HPDE6-E6E7 (cell line): ENCODE measurements at regions not wholly inside any gene's neighbourhood (a gene's known extent, or its start where the extent isn't known, plus 50 kb on each side); places are given as distances from the start of the nearest gene placed in this dataset.

ENCODE experiments used
- DNase-seq: peaks from one replicate; pipeline ENCODE4 v3.0.0; 2011; ENCODE audit warnings: missing footprints; ENCODE audit errors: extremely low spot score

GRCh38 chr5:40414922-40415321 is 264.8 kb upstream of the PTGER4 start:
- no peak for DNase-seq

DNA sequence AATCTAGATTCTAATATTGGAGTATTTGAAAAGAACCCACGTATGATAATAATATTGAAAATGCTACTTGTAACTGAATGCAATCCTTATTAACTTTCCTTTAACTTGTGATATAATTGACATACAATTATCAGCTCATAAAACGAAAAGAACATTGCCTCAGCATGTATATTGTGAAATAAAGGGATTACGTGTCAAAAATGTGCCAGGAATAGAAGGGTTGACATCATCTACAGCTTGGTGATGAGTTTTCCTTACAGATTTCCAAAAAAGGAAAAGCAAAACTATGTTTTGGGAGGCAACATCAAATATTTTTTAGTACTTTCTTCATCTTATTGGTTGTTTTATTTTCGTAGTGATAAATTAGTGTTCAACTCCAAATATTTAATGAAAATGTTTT is 266.0 kb upstream of the PTGER4 start:
- DNase-seq: peak; percentile 54

- DNase-seq: no peak
Measured at GRCh38 chr5:40412771-40413170, 266.9 kb upstream of the PTGER4 start.

DNA sequence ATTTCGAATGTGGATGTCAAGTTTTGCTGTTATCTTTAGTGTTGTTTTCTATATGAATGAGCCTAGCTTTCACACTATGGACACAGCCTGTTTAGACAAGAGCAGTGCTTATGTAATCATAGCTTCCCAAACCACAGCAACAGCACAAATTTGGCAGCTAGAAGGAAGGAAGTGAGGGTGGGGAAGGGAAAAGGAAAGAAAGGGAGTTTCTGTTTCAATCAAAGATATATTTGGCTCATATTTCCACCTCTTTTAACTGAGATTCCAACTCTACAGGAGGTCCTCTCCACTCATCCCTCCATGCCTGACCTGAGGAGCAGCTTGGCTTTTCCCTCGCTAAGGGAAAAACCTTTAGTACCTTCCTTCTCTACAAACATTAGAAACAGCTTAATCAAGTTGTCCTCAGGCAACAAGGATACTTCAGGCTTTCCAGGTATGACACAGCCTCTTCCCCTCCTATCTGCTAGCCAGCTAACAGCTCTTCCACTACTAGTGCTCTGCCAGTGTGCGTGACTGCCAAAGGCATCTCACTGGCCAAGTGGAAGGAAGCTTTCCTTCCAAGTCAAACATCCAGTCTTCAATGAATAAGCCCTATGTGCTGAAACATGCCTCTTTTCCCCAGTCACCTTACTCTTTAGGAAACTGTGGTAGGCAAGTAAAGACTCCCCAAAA is 268.6 kb upstream of the PTGER4 start:
- DNase-seq: peak; percentile 71

DNA sequence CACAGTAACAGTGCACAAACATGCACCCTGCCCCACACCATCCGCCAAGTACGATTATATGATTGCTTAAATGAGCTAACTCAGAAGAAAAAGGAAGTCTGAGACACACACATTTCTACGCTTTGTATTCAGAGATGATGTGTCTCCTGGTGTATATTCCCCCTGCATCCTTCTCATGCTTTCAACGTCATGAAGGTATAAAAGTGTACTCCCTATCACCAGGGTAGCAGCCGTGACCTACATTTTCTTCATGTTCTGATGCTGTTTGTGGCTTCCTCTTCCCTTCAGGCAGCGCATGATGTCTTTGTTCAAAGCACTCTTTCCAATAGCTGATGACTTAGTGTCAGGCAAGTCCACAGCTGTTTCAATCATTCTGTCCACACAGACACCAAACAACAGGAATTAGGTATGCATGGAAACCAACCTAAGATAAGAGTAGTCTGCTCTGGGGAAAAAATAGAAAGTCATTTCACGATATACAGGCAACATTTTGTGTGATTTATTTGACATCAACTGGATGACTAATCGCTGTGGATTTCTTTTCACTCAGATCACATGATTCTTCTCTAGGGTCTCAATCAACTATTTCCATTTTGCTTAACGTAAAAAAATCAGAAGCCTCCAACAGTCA is 269.4 kb upstream of the PTGER4 start:
- DNase-seq: peak; percentile 25

DNA sequence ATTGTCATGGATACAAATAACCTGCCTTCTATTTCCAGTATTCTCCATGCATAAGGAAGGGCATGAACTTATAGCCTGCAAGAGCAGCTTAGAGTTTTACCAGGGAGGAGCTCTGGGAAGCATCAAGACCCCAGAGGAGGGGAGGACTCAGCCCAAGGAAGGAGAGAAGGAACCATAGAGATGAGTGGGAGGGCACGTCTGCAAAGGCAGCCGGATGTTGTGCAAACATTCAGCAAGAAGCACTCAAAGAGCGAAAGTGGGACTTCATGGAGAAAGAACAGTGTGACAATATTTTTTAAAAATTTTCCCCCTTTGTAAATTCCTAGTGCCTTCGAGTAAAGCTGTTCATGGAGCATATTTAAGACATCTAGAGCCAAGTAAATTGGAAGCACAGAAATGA is 270.1 kb upstream of the PTGER4 start:
- DNase-seq: no peak

GRCh38 chr5:40406741-40407211 is 272.9 kb upstream of the PTGER4 start:
- DNase-seq: no peak

- DNase-seq: no peak
Measured at GRCh38 chr5:40405996-40406740, 273.5 kb upstream of the PTGER4 start.

DNA sequence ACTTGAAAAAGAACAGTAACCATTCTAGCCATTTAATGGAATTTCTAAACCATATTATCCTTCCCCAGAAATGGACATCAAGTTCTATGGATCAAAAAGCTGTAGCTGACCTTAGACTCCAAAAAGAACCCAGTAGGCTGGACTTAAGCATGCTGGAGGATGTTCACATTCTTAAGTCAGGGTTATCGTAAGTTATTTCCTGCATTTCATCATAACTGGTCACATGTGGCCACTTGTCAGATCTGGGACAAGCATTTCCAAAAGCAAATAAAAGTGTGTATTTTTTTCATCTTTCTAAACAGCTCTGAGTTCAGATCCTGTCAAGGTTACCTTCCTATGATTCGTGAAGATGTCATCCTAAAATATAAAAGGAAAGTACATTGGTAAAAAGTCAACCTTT is 274.5 kb upstream of the PTGER4 start:
- no peak for DNase-seq

DNA sequence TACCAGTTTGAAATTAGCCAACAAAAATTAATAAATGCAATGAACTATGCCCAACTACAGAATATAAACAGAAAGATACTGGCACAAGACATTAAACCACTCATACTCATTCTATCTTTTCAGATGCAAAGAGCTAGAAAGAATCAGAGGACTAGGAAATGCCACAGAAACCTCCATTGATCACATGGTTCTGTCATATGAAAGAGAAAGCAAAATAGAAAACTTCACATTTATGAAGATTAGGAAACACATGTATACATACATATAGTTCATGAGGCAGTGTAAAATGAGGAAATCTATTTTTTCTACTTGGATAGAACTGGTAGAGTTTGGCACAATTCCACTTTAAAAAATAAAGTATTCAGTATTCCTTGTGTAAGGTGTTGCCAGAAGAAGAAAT is 275.1 kb upstream of the PTGER4 start:
- no peak for DNase-seq

GRCh38 chr5:40402007-40402364 is 277.7 kb upstream of the PTGER4 start:
- peak; percentile 44 for DNase-seq

- DNase-seq: no peak
Measured at GRCh38 chr5:40401284-40402006, 278.3 kb upstream of the PTGER4 start.

DNA sequence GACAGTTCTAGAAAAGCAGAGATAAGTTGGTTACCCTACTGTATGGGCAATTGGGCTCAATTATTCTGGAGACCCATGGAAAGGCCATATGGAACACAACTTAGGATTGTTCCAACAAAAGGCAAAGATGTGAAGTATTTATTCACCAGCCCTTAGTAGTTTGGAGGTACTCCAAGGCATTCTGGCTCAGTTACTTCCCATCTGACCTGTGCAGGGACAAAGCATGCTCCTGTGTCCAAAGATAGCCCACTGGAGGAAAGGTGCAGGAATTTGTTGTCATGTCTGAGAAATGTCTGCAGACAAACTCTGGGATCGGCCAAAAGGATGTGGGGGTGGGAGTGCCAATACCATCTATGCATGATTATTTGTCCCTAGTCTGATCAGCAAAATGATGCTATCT is 279.5 kb upstream of the PTGER4 start:
- no peak for DNase-seq

- DNase-seq: no peak
Measured at GRCh38 chr5:40399349-40399748, 280.4 kb upstream of the PTGER4 start.

DNA sequence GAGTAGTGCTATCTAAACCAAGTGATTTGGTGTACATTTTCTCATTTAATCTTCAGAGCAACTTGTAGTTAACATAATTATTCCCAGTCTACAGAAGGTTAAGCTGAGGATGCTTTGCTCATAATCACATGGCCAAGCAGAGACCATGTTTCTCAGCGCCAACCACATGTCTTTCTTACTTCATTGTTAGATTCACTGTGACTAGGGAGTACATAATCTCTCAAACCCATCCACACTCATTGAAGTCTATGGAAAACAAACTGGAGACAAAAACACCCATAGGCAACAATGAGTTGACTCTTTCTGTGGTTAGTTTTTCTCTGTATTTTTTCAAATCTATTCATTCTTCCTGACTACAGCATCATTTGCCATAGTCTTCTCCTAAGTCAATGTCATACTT is 281.7 kb upstream of the PTGER4 start:
- no peak for DNase-seq

DNA sequence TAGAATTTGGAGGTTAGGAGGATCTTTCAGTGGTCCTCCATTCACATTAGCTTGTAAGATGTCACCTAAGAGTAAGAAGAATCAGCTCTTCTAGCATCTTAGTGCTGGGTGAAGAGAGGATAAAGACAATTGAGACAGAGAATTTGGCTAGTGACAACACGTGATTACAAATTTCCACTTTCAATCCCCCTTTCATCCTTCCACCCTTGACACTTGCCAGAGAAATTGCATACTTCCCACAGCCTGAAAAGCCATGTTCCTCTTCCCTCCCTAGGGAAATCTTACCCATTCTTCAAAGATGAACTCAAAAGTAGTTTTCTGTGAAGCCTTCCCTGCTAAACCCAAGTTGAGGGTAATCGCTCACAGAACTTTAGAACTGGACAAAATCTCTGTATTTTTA is 282.6 kb upstream of the PTGER4 start:
- no peak for DNase-seq

DNA sequence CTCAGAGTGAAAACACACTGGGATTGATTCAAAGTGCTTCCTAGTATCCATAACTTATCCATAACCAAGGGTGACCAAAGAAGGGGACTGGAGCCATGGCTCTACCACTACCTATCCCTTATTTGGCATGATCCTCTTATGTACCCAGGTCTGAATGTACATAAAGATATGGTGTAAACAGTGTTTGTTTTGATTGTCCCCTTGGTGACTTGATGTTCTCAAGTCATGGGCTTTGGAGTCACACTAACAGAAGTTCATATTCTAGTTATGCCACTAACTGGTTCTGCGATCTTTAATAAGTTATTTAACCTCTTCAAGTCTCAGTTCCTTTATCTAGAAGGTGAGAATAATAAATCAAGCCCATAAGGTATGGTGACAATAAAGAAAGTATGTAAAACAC is 283.4 kb upstream of the PTGER4 start:
- no peak for DNase-seq

GRCh38 chr5:40395251-40395650 is 284.5 kb upstream of the PTGER4 start:
- DNase-seq: no peak

DNA sequence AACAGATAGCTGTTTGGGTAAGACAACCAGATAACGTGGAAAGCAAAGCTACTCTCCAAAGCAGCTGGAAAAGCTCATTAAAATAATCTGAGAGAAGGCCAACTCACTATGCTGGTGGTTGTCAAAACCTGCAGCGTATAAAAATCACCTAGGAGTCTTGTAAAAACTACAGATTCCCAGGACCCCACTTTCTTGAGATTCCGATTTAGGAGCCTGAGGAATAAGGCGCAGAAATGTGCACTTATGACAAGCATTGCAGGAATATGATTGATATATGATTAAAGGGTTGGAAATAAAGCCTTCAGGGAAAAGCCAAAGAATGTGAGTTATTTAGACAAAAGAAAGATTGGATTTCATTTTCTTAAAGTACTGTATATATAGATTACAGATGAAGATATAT is 285.0 kb upstream of the PTGER4 start:
- no peak for DNase-seq

DNA sequence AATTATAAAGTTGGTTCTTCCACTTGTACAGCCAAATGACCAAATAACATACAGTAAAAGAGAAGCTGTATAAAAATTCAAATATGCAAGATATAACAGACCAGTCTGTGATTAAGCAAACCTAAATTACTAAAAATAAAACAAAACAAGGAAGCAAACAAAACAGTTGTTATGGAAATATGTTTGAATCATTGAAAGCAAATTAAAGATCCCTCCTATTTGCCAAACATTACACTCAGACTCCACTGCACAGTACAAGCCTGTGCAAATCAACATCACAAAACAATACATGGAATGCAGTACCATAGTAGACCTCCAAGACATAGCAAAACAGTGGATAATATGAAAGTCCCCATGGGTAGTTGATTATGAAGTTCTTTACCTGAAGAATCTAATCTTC is 288.1 kb upstream of the PTGER4 start:
- no peak for DNase-seq

GRCh38 chr5:40390281-40391149 is 289.2 kb upstream of the PTGER4 start:
- no peak for DNase-seq
